ENCODE measurements at regions not wholly inside any gene's neighbourhood (a gene's known extent, or its start where the extent isn't known, plus 50 kb on each side); places are given as distances from the start of the nearest gene placed in this dataset.

GRCh38 chr4:146087856-146088255, 87.7 kb upstream of the LSM6 start:
- TF ChIP-seq CTCF (IDR thresholded peaks at IDR 0.05) (no peak), POLR2A (IDR thresholded peaks at IDR 0.05) (no peak), EP300 (IDR thresholded peaks at IDR 0.05) (no peak)

All from ovary (tissue), 3 donors.